SK-N-MC (cell line): ENCODE measurements at regions not wholly inside any gene's neighbourhood (a gene's known extent, or its start where the extent isn't known, plus 50 kb on each side); places are given as distances from the start of the nearest gene placed in this dataset.
"Not testable (repeated sequence)": the region's sequence is repeated elsewhere in the genome, so short reads cannot be mapped to it uniquely, and the experiment has no call there.

ENCODE experiments used
- EZH2 ChIP-seq: fragments of 200-600 bp; sonication (generic); IDR thresholded peaks from one replicate; pipeline ENCODE4 v1.6.1; 2017; ENCODE audit warnings: antibody characterized with exemption
- FOXP2 ChIP-seq: optimal IDR thresholded peaks from 2 replicates; pipeline ENCODE3; 2011; ENCODE audit warnings: mild to moderate bottlenecking, moderate library complexity; ENCODE audit not compliant: insufficient read depth; ENCODE audit errors: extremely low read length, control extremely low read depth
- POLR2AphosphoS5 ChIP-seq: IDR thresholded peaks from 2 replicates; pipeline ENCODE4 v1.6.1; 2012; ENCODE audit warnings: mild to moderate bottlenecking, low read depth, low read length, borderline replicate concordance

DNA sequence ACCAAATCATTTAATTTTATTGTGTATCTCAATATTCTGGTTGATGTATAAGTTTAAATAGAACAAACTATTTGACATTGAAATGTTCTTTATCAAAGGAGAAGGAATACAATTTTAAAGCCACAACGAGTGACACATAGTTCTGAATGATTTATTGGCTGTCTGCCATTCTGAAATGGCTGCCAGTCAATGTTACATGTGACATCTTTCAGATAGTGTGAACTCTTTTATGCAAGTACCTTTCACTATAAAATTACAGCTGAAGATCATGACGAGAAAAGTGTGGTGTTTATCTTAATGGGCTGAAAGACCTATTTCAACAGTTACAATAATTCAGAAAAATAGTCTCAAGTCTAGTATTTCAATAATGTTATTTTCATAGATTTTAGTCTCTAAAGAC, 268.6 kb upstream of the ZNF322 start:
- TF ChIP-seq EZH2, POLR2AphosphoS5, FOXP2: not testable (repeated sequence)
